Occipital lobe (tissue), 1 donor: ENCODE measurements at regions not wholly inside any gene's neighbourhood (a gene's known extent, or its start where the extent isn't known, plus 50 kb on each side); places are given as distances from the start of the nearest gene placed in this dataset.

Experiments used
- DNase-seq: peaks from one replicate; lab custom pipeline; 2025; lab: John Stamatoyannopoulos, UW

DNA sequence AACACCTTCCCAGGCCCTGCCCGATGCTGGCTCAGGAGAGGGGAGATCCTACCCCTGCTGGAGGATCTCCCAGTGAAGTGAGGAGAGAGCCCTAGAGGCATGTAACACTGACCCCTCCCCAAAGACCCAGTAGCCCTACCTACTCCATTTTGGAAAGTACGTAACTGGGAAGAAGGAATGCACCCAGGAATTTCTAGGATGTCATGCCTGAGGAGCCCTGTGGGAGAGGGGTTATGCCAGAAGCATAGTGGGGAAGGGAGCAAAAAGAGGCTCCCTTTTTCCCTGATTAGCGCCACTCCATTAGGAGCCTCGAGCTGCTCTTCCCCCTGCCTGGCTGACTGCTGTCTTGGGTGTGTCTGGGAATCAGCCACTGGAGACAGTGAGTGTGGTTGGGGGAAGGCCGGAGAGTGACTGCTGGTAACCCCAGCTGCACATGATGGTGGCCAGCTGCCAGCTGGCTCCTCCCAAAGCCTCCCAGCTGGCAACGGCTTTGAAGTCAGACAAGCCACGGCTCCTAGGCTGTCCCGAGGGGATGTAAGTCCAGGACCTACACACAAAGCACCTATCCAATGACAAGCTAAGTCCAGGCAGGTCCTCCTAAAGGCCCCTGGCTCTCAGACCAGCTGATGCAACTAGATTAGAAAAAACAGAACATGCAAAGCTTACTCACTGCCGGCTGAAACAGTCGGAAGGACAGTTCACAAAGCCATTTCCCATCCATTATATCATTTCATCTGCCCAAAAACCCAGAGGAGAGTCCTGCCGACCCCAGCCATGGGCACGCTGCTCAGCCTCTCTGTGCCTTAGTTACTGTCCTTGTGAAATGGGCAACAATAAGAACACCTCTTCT is 136.5 kb upstream of the ABCA1 start:
- peak; percentile 67 for DNase-seq

DNA sequence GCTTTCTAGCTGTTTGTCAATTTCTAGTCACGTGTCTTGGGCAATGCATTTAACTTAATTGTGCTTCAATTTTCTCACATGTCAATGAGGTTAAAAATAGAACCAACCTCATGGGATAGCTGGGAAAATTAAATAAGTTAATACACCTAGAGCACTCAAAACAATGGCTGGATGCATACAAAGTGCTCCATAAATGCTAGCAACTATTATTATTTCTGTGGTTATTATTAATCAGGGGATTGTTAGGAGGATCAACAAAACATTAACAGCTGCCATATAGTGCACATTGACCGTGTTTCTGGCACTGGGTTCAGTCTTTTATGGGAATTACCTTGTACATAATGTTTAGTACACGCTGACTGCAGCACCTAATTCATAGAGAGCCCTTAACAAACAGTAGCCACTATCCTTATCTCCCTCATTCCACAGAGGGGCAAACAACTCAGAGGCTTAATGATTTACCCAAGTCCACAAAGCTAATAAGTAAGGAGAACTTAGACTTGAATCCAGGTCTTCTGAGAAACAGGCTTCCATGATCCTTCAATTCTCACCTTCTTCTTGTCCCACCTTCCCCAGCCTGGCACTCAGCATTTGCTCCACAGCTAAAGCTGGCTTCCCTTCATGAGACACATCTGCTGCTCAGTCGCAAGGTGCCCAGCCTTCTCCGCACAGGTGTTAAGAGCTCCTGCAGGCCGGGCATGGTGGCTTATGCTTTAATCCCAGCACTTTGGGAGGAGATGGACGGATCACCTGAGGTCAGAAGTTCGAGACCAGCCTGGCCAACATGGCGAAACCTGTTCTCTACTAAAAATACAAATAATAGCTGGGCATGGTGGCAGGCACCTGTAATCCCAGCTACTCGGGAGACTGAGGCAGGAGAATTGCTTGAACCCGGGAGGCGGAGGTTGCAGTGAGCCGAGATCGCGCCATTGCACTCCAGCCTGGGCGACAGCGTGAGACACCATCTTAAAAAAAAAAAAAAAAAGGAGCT is 137.4 kb upstream of the ABCA1 start:
- no peak for DNase-seq

DNA sequence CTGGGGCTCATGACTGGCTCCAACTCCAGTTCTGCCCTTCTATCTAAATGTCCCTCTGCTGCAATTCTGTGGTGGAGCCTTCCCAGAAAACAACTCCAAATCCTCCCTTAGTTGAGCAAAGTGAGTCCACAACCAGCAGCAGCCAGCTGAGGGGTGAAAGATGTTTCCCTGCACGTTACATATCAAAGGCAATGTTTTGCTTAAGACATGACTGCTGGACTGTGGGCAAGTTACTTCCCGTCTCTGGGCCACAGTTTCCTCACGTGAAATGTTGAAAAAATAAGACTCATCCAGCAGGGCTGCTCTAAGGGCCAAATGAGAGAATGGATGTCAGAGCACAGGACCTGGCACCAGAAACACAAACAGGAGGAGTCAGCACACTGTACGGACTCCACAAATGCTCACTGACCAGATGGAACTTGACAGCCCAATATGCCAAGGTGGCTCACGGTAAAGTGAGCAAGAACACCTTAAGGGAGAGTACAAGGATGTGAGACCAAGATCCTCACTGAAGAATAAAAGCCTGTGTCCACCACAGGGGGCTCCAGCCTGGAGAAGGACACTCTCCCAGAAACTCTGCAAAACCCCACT is 138.4 kb upstream of the ABCA1 start:
- DNase-seq = no peak

DNA sequence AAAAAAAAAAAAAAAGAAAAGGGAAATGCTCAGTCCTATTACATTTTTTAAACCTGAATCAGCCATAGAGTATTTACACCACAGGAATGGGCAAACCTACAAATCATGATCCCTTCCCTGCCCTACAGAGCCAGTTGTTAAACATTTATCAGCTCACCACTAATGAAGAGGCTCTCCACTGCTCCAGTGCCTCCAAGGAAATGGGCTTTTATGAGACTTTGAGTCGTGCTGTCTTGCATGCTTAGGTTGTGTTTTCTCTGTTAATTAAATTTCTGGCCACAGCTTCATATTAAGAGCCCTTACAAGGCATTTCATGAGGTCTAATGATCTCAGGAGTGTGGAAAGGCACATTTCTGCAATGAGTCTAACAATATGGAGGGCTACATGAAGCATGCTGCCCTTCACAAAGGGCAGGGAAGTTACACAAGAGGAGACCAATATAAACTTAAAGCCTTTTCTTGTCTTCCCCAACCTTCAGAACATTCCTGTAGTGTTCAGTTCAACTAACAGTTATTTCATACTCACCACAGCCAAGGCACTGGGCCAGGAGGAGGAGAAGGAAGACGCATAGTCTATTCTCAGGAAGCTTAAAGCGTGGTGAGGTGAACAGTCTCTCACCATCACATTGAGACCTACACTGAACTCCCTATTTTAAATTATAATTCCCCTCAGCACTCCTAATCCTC is 140.1 kb upstream of the ABCA1 start:
- DNase-seq = no peak

DNA sequence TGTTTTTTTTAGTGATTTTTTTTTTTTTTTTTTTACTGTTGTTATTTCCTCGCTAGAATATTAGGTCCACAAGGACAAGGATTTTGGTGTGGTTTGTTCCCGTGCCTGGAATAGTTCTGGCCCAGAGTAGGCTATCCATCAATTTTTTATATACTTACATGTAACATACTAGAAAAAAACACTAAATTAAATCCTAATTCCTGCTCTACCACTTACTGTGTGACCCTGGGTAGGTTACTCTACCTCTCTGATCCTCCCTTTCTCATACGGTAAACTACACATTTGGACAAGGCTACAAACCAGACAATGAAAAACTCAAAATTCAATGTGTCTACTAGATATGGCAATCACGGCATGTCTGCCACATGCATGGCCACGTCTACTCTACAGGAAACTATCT is 141.3 kb upstream of the ABCA1 start:
- DNase-seq = no peak

DNA sequence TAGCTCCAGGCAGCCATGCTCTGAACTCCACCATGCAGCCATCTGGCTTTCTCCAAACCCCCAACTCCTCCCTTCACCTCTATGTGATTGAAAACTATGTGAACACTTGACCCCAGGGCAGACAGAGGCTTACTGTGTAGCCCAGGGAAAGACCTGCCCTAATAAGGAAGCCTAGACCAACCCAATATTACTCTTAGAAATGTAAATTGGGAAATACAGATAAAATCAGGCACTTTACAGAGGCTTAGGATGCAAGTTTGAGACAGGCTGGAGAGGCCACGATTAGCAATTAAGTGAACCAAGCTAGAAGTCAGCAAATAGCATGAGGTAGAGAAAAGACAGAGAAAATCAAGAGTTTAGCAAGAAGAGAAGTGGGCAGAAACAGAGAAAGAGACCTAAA is 141.7 kb upstream of the ABCA1 start:
- no peak for DNase-seq

DNA sequence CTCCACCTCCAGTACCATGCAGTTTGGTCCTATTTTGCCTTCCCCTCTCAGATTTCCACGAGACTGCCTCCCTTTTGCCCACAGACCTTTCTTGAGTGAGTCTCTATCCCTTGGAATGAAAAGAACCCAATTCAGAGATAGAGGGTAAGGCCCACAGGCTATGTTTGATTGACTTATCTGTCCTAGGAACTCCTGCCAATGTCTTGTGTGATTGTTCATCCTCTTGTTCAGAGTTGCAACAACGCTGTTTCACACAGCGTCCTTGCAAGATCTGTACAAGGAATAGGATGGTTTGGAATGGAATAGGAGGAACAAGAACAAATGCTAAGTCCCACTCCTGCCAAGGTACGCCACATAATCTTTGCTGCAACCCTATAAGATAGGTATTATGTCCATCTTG is 142.2 kb upstream of the ABCA1 start:
- no peak for DNase-seq

DNA sequence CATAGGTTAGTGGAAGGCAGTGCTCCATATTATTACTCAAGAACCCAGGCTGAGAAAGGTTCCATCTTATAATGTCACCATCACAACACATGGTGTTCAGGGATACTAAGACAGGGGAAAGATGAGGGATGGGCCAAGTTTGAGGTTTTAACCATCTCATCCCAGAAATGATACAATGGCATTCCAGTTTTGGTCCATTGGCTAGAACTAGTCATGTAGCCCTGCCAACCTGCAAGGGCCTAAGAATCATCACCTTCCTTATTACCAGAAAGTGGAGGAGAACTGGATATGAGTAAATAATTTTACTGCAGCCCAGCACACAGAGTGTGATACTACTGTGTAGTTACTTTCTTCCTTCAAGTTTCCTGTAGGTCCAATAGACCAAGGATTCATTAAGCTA is 144.5 kb upstream of the ABCA1 start:
- DNase-seq = no peak

DNA sequence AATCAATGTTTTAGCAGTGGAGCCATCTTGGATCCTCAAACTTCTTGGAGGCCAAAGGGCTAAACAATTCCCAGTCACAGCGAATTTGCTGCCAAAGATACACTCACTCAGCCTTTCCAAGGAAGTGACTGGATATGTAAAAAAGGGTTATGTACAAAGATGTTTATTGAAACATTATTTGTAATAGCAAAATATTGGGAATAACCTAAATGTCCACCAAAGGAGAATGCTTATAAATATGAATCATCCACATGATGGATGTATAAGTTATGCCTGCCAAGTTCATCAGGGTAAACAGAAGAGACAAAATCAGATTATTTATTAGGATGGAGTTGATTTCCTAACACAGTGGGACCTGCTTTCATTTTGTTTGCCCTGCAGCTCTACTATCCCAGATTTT is 145.2 kb upstream of the ABCA1 start:
- no peak for DNase-seq

DNA sequence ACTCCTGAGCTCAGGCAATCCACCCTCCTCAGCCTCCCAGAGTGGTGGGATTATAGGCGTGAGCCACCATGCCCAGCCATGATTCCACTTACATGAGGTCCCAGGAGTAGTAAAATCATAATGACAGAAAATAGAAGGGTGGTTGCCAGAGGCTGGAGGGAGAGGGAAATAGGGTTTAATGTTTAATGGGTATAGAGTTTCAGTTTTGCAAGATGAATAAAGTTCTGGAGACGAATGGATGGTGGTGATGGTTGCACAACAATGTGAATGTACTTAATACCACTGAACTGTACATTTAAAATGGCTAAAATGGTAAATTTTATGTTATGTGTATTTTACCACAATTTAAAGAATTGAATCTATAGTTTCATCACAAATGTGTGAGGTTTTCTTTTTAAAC is 146.5 kb upstream of the ABCA1 start:
- no peak for DNase-seq

DNA sequence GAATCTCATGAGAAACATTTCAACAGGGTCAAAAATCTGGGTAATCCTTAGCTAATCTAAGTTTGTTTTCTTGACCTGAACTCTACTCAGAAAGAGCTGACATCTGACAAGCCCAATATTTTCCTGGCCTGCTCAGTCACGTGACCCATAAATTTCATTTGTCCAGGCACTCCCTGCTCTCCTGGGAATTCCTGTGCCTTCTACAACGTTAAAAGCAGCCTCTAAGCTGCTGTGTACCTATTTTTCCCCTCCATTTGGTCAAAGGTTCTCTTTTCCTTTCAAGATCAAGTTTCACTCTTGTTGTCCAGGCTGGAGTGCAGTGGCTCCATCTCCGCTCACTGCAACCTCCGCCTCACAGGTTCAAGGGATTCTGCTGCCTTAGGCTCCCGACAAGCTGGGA is 148.8 kb upstream of the ABCA1 start:
- DNase-seq = no peak

DNA sequence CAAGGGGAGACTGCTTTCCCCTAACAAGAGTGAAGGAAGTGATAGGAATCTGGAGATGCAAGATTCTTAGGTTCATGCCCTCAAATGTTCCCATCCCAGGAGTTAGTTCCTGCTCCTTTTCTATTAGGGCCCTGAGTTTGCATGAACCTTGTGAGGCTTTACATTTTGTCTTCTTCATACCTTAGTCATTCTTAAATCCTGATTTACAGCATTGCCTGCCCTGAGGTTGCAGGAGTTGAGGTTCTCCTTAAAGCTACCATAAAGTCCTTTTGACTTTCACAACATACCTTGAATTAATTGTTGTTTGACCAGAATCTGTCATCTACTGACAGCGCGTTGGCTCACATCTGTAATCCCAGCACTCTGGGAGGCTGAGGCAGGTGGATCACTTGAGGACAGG is 151.5 kb upstream of the ABCA1 start:
- DNase-seq = no peak

DNA sequence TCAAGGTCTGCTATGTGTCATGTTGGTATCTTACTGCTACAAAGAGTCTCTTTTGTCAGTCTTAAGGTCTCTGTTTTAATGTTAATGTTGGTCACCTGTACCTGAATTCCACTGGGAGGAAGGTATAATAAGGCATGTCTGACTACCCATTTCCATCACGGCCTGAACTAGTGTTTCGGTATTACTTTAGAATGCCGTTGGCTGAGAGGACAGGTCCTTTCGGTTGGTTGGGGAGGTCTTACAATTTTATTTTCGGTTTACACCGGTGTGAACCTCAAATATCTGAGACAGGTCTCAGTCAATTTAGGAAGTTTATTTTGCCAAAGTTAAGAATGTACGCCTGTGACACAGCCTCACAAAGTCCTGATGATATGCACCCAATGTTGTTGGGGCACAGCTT is 154.9 kb upstream of the ABCA1 start:
- DNase-seq = no peak

DNA sequence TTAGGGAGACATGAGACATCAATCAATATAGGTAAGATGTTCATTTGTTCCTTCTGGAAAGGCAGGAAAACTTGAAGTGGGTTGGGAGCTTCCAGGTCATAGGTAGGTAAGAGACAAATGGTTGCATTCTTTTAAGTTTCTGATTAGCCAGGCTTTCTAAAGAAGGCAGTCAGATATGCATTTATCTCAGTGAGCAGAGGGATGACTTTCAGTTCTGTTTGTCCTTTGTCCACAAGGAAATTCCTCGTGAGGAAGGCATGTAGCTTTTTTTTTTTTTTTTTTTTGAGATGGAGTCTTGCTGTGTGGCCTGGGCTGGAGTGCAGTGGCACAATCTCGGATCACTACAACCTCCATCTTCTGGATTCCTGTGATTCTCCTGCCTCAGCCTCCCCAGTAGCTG is 155.3 kb upstream of the ABCA1 start:
- DNase-seq = no peak

DNA sequence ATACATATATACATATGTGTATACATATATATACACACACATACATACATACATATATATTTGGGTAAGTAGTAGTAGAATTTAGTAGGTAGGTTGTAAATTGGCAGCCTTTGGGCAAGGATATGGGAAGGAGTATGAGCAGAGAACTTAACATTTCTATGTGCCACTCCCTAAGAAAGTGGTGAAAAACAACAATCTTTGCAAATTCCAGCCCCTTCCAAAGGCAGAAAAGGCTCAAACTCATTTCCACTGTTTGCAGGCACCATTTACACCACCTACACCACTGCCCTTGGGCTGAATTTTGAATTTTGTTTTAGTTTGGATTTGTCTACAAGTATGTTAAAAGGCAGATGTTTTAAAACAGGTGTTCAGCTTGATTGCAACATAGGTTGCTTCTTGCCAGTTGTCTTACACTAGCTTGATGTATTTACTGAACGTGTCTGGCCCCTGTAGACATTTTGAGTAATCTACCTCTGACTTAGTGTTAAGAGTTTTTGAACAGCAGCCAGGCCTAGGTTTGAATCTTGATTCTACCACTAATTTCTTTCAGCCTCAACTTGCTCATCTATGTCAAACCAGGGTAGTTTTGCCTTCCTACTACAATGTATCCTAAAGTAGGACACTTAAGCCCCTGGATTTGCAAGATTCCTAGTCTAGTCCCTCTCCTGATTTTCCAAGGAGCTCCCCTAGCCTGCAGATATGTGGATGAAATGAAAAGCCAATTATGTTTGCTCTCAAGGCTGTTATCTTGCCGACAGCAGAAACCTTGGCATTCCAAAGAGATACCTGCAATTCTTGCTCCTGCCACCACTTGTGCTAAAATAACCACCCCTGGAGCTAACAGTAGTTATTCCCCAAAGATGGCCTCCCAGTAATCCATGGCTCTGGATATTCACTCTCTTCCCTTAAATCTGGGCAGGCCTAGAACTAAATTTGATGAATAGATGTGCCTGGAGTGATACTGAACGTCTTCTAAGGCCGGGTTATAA is 156.2 kb upstream of the SLC44A1 start:
- DNase-seq = no peak

DNA sequence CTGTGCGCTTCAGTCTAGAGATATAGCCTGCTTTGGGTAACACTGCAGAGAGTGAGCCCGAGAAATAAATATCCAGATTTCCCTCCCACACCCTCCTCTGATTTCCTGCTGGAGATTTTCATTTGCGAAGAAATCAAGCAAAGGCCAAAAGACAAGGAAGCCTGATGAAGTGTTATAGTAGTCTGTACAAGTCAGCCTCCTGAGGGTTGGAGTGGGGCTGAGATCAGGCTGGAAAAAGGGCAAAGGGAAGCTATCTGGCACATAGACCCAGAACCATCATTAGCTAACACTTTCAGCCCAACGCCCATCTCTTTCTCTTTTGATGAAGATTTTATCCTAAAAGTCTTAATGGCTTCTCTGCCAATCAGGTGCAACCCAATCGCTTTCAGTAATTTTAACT is 154.6 kb upstream of the SLC44A1 start:
- DNase-seq = no peak

DNA sequence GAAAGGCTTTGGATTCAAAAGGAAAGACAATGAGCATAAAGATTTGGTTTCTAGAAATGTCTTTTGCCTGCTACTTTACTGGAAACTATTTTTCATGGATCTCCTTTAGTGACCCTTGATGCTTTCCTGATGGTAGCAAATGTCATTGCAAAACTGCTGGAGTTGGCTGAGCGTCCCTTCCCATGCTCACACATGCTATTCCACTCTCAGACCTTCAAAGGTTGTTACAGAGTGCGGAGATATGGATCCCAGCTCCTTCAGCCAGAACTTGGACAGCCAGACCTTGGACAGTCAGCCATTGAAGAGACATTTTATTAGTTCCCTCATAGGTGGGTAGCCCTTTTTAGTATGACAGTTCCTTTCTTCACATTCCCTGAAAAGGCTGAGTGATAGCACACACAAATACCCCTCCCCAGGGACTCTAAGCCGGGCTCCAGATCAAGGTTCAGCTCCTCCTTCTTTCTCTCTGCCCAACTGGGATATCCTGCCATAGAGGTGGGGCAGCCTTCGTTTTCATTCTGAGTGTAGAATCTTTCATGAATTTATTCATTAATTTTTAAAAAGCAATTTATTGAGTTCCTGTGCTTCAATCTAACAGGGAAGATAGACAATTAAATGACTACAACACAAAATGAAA is 153.3 kb upstream of the SLC44A1 start:
- no peak for DNase-seq

DNA sequence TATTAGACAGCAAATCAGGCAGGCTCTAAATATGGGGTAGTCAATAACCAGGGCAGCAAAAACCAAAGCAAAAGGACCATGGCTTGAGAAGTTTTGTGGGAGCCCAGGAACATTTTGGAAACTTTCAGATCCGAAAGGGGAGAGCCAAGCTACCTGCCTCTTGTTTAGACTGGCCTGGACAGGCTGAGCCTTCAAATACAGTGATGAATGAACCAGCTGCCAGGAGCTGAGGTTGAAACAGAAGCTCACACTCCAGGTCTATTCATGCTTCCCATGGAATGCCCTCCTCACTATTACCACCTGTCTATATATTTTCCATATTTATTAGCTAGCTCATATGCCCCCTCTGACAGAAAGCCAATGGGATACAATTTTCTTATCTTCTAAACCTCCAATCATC is 150.8 kb upstream of the SLC44A1 start:
- no peak for DNase-seq

DNA sequence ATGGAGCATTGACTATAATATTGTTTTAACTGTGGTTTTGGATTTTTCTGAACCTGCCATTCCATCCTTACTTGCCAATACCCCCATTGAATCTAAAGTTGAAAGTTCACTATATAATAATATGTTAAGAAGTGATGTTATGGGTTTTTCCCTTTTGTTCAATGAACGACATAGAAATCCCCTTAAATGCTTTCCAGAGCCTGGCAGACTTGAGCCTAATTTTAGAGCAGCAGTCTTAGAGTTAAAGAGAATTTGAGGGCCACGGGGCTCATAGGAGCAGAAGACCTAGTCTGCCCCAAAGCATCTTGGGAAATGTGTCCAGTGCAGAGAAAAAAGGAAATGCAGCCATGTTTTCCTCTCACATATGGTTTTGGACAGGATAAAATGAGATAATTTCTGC is 146.1 kb upstream of the SLC44A1 start:
- DNase-seq = no peak

DNA sequence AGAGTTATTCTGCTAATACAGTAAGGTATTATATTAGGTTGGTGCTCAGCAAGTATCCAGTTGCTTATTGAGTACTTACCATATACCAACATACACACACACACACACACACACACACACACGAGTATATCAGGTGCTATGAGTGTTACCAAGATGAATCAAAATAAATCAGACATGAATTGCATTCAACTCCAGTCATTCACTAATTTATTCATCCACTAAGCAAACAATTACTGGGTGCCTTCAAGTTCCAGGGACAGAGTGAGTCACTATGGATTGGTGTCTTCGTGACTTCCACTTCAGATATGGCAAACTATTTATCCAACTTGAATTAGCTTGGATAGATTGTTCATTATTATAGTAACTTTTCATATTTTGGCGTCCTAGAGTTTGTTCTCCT is 140.7 kb upstream of the SLC44A1 start:
- DNase-seq = no peak
